Activated CD8-positive, alpha-beta memory T cell treated with anti-CD3 and anti-CD28 coated beads for 48 hours (primary cell): ENCODE measurements at regions not wholly inside any gene's neighbourhood (a gene's known extent, or its start where the extent isn't known, plus 50 kb on each side); places are given as distances from the start of the nearest gene placed in this dataset.
A peak's percentile ranks its signal among the peaks of the same experiment; 100 is the strongest.

Experiments
- DNase-seq, 3 experiments: peaks; one replicate each; pipeline ENCODE4 v3.0.0-alpha.2; 2020; ENCODE audit warnings: low read depth in 2 of 3, low spot score in 2 of 3

GRCh38 chr19:31223740-31224534 lies 125.3 kb downstream of the TSHZ3 start:
- DNase-seq = no peak

- DNase-seq = no peak
Measured at GRCh38 chr19:31220540-31220939, 128.7 kb downstream of the TSHZ3 start.

- DNase-seq = no peak
Measured at GRCh38 chr19:31214997-31215396, 134.2 kb downstream of the TSHZ3 start.

- peak; percentile 36 to 70 (median 68) for DNase-seq
Measured at GRCh38 chr19:31214086-31214485, 135.2 kb downstream of the TSHZ3 start.

DNA sequence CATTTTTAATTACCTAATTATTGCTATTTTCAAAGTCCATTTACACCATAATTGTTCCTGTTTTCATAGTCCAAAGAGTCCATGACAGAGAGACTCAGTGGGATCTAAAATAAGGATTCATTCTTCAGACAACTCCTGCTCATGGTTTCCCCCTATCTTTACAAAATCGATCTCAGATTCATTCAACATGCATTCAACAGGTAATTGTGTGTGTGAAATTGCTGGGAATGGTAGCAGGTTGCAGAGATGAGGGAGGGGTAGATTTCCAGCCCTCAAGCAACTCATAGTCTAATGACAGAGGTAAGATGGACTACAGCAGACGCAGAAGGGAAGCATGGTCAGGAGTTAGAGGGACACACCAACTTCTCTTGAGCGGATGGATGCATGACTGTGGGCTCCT lies 138.1 kb downstream of the TSHZ3 start:
- no peak for DNase-seq

DNA sequence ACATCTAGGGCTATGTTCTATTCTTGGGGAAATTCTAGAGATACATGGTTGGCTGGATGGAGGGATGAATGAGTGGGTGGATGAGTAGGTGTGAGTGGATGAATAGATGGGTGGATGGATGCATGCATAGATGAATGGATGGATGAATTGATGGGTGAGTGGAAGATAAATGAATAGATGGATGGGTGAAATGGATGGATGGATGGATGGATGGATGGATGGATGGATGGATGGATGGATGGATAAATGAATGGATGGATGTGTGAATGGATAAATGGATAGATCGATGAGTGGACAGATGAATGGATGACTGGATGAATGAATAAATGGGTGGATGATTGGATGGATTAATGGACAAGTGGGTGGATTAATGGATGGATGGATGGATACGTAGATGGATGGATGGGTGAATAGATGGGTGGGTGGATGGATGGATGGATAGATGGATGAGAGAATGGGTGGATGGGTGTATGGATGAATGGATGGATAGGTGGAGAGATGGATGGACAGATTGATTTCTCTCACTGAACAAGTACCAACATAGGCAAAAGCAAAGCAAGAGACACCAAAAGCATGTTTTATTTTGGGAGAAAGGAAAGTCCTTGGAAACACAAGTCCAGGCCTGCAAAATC lies 143.2 kb downstream of the TSHZ3 start:
- no peak for DNase-seq

DNA sequence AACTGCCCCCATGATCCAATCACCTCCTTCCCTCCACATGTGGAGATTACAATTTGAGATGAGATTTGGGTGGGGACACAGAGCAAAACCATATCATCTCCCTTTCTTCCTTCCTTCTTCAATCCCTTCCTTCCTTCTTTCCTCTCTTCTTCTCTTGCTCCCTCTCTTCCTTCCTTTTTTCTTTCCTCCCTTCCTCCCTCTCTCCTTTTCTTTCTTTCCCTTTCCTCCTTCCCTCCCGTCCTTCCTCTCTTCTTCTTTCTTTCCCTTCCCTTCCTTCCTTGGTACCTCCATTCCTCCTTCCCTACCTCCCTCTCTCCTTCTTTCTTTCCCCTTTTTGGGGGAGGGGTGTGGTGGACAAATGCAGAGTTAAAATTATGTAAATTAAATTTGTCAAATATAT lies 145.1 kb downstream of the TSHZ3 start:
- DNase-seq = no peak

GRCh38 chr19:31185261-31185660 lies 164.0 kb downstream of the TSHZ3 start:
- no peak for DNase-seq

DNA sequence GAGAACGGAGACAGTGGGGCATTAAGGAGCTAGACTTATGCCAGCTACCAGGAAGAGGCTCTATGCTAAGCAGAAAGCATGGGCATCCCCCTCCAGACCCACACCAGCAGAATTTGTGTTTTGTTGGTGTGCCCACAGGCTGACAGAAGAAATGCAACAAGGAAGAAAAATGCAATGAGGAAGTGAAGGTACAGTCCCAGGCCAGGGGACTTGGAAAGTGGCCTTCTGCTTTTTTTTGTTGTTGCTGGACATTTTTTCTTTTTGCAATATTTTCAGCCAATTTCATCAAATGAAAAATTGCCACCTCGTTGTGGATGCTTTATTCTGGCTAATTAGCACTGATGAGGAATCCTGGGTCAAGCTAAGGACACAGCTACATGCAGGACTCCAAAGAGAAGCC lies 167.7 kb downstream of the TSHZ3 start:
- no peak for DNase-seq

DNA sequence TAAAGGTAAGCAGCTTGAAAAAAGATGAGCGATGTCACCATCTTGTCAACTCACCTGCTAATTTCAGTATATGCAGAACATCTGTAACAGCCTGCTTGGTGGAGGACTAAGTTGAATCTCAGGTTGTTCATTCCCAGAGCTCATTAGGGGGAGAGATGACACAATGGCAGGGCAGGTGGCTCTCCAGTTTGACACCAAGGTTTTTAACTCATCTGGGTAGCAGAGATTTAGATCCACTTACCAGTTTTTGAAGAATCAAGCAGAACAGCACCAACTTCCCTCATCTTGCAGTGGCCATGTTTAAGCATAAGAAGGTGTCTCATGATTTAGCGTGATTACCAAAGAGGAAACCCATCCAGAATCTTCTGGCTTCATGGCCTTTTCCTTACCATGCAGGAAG lies 168.3 kb downstream of the TSHZ3 start:
- no peak for DNase-seq

DNA sequence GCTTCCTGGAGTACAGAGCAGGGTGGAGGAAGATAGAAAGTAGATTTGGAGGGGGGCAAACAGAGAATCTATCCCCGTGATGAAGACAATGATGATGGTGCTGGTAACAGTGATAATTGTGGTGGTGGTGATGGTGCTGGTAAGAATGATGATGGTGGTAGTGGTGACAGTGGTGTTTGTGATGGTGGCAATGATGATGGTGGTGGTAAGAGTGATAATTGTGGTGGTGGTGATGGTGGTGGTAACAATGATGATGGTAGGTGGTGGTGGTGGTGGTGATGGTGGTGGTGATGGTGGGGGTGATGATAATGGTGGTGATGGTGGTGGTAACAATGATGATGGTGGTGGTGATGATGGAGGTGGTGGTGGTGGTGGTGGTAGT lies 169.8 kb downstream of the TSHZ3 start:
- DNase-seq = no peak

- no peak for DNase-seq
Measured at GRCh38 chr19:31178833-31179470, 170.3 kb downstream of the TSHZ3 start.

- no peak for DNase-seq
Measured at GRCh38 chr19:31177246-31177645, 172.0 kb downstream of the TSHZ3 start.

DNA sequence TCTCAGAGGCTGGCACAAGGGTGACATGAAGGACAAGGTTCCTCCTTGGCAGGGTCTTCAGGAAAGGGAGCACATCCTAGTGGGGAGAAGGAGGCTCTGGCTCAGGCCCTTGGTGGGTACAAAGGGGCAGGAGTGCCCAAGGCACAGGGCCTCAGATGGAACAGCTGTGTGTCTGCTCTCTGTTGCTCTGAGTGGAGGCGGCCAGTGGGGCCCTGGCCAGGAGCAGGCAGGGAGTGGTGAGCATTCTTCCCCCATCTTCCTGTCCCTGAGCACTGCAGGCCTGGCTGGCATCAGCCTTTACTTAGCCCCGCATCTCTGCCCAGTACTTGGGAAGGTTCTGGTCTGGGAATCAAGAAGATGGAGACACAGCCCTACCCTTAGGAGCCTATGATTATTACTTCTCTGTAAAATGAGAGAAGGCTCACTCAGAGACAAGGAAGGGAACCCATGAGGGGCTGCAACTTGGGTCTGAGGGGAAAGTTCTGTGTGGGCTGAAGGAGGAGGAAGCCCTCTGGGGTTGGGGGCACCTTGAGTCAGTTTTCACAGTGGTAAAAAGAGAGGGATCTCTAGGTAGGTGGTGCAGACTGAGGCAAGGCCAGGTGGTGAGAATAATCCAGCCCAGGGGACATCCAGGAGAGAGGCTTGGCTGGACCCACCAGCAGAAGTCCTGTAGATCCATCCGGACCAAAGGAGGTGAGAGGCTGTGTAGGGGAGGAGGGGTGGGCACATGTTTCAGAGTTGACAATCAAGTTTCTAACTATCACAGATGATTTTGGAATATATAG lies 173.5 kb downstream of the TSHZ3 start:
- no peak for DNase-seq

DNA sequence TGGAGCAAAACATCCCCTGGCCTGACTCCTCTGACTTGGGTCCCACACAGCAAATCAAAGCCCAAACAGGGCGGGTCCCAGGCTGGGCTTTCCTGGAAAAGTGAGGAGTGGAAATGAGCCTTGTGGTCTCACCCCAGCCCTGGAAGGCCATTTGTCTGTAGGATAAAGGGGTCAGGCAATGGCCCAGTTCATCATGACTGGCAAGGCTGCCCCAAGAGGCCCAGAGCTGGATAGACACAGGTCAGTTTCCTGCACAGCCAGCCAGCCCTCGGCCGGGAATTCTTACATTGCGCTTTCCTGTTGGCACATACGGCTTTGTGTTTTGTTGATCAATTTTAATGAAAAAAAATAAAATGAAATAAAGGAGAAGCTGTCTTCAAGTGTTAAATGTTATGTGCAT lies 174.3 kb downstream of the TSHZ3 start:
- no peak for DNase-seq

DNA sequence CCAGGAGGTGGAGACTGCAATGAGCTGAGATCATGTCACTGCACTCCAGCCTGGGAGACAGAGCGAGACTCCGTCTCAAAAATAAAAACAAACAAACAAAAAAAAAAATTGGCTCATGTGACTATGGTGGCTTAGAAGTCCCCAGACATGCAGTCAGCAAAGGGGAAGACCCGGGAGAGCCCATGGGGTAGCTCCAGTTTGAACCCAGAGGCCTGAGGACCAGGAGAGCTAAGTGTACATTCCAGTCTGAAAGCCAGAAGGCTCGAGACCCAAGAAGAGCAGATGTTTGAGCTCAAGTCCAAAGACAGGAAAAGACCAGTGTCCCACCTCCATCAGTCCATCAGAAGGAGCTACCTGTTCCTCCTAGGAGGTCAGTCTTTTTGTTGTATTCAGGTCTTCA lies 175.2 kb downstream of the TSHZ3 start:
- DNase-seq = no peak

DNA sequence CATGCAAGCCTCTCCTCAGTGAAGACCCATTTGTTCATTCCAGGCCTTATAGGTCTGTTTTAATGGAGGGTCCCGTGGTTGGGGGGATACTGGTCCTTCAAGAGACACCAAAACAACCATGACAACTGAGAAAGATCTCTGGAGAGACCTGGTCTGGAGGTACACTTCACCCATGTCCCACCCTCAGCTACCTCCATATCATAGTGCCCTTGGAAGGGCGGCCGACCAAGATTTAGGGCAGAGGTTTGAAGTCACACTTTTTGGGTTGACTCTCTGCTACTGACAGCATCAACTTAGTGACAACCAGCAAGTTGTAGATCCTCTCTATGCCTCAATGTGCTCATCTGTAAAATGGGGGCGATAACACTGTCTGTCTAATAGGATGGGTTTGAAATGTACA lies 177.3 kb downstream of the TSHZ3 start:
- DNase-seq = no peak

DNA sequence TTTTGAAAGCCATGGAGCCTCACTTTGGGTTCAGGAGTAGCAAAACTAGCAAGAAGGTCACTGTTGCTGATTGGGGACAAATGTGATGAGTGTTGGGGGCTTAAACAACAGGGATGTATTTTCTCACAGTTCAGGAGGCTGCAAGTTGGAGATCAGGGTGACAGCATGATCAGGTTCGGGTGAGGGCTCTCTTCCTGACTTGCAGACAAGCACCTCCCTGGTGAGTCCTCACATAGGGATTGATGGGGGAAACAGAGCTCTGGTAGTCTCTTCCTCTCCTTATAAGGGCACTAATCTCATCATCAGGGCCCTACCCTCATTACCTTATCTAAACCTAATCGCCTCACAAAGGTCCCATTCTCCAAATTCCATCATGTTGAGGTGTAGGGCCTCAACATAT lies 179.2 kb downstream of the TSHZ3 start:
- no peak for DNase-seq

GRCh38 chr19:31168106-31168625 lies 181.1 kb downstream of the TSHZ3 start:
- no peak for DNase-seq

- DNase-seq = no peak
Measured at GRCh38 chr19:31167690-31168089, 181.5 kb downstream of the TSHZ3 start.

GRCh38 chr19:31166206-31166605 lies 183.0 kb downstream of the TSHZ3 start:
- DNase-seq = no peak
